ENCODE measurements at regions not wholly inside any gene's neighbourhood (a gene's known extent, or its start where the extent isn't known, plus 50 kb on each side); places are given as distances from the start of the nearest gene placed in this dataset.

- Histone ChIP-seq H3K4me3 (ENCODE audit: low read depth in 1 of 3, low read length in 3 of 3) (no peak overlapping the region), H3K4me1 (ENCODE audit: control insufficient read depth in 4 of 4, insufficient read depth in 4 of 4, low read length in 3 of 4) (no peaks in the 10 kb centered on the region), H3K27me3 (ENCODE audit: control insufficient read depth in 4 of 4, insufficient read depth in 4 of 4, low read length in 3 of 4) (peaks cover 0 to 4% (median 0%) of the 10 kb centered on the region in 4 donors), H3K9ac (ENCODE audit: low read depth in 1 of 2, low read length in 2 of 2) (no peak overlapping the region), H3K27ac (ENCODE audit: low read depth in 1 of 2, low read length in 2 of 2) (no peak overlapping the region), H3K36me3 (ENCODE audit: control insufficient read depth in 4 of 4, insufficient read depth in 3 of 4, low read depth in 1 of 4, low read length in 3 of 4) (no peaks in the 10 kb centered on the region), H3K9me3 (ENCODE audit: control insufficient read depth in 4 of 4, low read length in 3 of 4) (no peaks in the 10 kb centered on the region)
- DNase-seq (ENCODE audit: low spot score) = no peak
- 89% methylated on average over 5 of the region's 5 CpGs for WGBS
- TF ChIP-seq, protein P1, sequence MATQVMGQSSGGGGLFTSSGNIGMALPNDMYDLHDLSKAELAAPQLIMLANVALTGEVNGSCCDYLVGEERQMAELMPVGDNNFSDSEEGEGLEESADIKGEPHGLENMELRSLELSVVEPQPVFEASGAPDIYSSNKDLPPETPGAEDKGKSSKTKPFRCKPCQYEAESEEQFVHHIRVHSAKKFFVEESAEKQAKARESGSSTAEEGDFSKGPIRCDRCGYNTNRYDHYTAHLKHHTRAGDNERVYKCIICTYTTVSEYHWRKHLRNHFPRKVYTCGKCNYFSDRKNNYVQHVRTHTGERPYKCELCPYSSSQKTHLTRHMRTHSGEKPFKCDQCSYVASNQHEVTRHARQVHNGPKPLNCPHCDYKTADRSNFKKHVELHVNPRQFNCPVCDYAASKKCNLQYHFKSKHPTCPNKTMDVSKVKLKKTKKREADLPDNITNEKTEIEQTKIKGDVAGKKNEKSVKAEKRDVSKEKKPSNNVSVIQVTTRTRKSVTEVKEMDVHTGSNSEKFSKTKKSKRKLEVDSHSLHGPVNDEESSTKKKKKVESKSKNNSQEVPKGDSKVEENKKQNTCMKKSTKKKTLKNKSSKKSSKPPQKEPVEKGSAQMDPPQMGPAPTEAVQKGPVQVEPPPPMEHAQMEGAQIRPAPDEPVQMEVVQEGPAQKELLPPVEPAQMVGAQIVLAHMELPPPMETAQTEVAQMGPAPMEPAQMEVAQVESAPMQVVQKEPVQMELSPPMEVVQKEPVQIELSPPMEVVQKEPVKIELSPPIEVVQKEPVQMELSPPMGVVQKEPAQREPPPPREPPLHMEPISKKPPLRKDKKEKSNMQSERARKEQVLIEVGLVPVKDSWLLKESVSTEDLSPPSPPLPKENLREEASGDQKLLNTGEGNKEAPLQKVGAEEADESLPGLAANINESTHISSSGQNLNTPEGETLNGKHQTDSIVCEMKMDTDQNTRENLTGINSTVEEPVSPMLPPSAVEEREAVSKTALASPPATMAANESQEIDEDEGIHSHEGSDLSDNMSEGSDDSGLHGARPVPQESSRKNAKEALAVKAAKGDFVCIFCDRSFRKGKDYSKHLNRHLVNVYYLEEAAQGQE (IDR thresholded peaks at IDR 0.05) = no peak
- TF ChIP-seq TAF1 (conservative IDR thresholded peaks at IDR 0.05) (no peak), EGR1 (IDR thresholded peaks at IDR 0.05; ENCODE audit: low read depth in 2 of 2) (no peak), RAD21 (IDR thresholded peaks at IDR 0.05) (no peak), ATF3 (IDR thresholded peaks at IDR 0.05) (no peak), FOXA2 (IDR thresholded peaks at IDR 0.05) (no peak), FOXA1 (IDR thresholded peaks at IDR 0.05) (no peak), SP1 (IDR thresholded peaks at IDR 0.05) (no peak), JUND (IDR thresholded peaks at IDR 0.05) (no peak)
- TF ChIP-seq, protein P2, sequence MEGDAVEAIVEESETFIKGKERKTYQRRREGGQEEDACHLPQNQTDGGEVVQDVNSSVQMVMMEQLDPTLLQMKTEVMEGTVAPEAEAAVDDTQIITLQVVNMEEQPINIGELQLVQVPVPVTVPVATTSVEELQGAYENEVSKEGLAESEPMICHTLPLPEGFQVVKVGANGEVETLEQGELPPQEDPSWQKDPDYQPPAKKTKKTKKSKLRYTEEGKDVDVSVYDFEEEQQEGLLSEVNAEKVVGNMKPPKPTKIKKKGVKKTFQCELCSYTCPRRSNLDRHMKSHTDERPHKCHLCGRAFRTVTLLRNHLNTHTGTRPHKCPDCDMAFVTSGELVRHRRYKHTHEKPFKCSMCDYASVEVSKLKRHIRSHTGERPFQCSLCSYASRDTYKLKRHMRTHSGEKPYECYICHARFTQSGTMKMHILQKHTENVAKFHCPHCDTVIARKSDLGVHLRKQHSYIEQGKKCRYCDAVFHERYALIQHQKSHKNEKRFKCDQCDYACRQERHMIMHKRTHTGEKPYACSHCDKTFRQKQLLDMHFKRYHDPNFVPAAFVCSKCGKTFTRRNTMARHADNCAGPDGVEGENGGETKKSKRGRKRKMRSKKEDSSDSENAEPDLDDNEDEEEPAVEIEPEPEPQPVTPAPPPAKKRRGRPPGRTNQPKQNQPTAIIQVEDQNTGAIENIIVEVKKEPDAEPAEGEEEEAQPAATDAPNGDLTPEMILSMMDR (IDR thresholded peaks at IDR 0.05; ENCODE audit: low read depth, low read length, missing input control) = no peak
- TF ChIP-seq, protein P3, sequence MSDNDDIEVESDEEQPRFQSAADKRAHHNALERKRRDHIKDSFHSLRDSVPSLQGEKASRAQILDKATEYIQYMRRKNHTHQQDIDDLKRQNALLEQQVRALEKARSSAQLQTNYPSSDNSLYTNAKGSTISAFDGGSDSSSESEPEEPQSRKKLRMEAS (IDR thresholded peaks at IDR 0.05) = no peak
Observed at GRCh38 chr1:187203257-187203656, 374.5 kb downstream of the PLA2G4A start.

GRCh38 chr1:187212377-187212776, 383.6 kb downstream of the PLA2G4A start:
- H3K4me1 ChIP-seq (ENCODE audit: control insufficient read depth in 4 of 4, insufficient read depth in 4 of 4, low read length in 3 of 4) = no peaks in the 10 kb centered on the region
- 65% methylated on average over 2 of the region's 2 CpGs for WGBS
- no peak overlapping the region for H3K27ac ChIP-seq (ENCODE audit: low read depth in 1 of 2, low read length in 2 of 2)
- no peaks in the 10 kb centered on the region for H3K27me3 ChIP-seq (ENCODE audit: control insufficient read depth in 4 of 4, insufficient read depth in 4 of 4, low read length in 3 of 4)
- H3K9me3 ChIP-seq (ENCODE audit: control insufficient read depth in 4 of 4, low read length in 3 of 4) = no peaks in the 10 kb centered on the region
- H3K9ac ChIP-seq (ENCODE audit: low read depth in 1 of 2, low read length in 2 of 2) = no peak overlapping the region
- no peak overlapping the region for H3K4me3 ChIP-seq (ENCODE audit: low read depth in 1 of 3, low read length in 3 of 3)
- no peaks in the 10 kb centered on the region for H3K36me3 ChIP-seq (ENCODE audit: control insufficient read depth in 4 of 4, insufficient read depth in 3 of 4, low read depth in 1 of 4, low read length in 3 of 4)
- DNase-seq (ENCODE audit: low spot score) = no peak
- TF ChIP-seq HNF4G (IDR thresholded peaks at IDR 0.05) = no peak
- no peak for TF ChIP-seq ATF3 (IDR thresholded peaks at IDR 0.05)
- no peak for TF ChIP-seq HNF4A (conservative IDR thresholded peaks at IDR 0.05)
- no peak for TF ChIP-seq YY1 (IDR thresholded peaks at IDR 0.05)
- TF ChIP-seq JUND (IDR thresholded peaks at IDR 0.05) = no peak
- TF ChIP-seq RAD21 (IDR thresholded peaks at IDR 0.05) = no peak
- no peak for TF ChIP-seq RXRA (IDR thresholded peaks at IDR 0.05)
- no peak for TF ChIP-seq EGR1 (IDR thresholded peaks at IDR 0.05; ENCODE audit: low read depth in 2 of 2)
- no peak for TF ChIP-seq SP1 (IDR thresholded peaks at IDR 0.05)
- TF ChIP-seq, protein P4, sequence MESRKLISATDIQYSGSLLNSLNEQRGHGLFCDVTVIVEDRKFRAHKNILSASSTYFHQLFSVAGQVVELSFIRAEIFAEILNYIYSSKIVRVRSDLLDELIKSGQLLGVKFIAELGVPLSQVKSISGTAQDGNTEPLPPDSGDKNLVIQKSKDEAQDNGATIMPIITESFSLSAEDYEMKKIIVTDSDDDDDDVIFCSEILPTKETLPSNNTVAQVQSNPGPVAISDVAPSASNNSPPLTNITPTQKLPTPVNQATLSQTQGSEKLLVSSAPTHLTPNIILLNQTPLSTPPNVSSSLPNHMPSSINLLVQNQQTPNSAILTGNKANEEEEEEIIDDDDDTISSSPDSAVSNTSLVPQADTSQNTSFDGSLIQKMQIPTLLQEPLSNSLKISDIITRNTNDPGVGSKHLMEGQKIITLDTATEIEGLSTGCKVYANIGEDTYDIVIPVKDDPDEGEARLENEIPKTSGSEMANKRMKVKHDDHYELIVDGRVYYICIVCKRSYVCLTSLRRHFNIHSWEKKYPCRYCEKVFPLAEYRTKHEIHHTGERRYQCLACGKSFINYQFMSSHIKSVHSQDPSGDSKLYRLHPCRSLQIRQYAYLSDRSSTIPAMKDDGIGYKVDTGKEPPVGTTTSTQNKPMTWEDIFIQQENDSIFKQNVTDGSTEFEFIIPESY (IDR thresholded peaks at IDR 0.05) = no peak
- no peak for TF ChIP-seq TAF1 (conservative IDR thresholded peaks at IDR 0.05)
- TF ChIP-seq FOXA1 (IDR thresholded peaks at IDR 0.05) = no peak
- TF ChIP-seq, protein P3 (IDR thresholded peaks at IDR 0.05) = no peak
- TF ChIP-seq NR2F2 (IDR thresholded peaks at IDR 0.05) = no peak
- TF ChIP-seq, protein P1 (IDR thresholded peaks at IDR 0.05) = no peak
- TF ChIP-seq FOXA2 (IDR thresholded peaks at IDR 0.05) = no peak
- no peak for TF ChIP-seq GABPA (IDR thresholded peaks at IDR 0.05 in 1 of 2, conservative IDR thresholded peaks at IDR 0.05 in 1 of 2)

All from liver (tissue), 8 donors.